ENCODE measurements at regions not wholly inside any gene's neighbourhood (a gene's known extent, or its start where the extent isn't known, plus 50 kb on each side); places are given as distances from the start of the nearest gene placed in this dataset.

DNA sequence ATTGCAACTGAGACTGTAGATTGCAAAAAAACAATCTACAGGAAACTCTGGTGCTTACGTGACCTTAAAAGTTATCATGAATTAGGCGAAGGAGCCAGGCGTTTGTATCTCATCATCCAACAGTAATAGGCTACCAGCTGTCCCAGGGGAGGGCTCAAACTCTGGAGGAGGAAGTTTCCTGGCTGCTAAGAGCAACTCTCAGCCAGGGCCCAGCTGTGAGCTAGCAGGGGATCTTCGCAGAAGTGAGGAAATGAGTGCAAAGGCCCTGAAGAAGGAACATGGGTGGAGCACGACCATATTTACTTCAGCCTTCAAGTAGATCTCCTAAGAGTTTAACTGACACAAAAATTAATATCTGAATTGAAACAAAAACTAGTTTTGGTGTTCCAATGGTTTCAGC, 686.9 kb upstream of the MAP3K7 start:
- TF ChIP-seq RAD21 (IDR thresholded peaks at IDR 0.05) = no peak
- TF ChIP-seq, protein P1, sequence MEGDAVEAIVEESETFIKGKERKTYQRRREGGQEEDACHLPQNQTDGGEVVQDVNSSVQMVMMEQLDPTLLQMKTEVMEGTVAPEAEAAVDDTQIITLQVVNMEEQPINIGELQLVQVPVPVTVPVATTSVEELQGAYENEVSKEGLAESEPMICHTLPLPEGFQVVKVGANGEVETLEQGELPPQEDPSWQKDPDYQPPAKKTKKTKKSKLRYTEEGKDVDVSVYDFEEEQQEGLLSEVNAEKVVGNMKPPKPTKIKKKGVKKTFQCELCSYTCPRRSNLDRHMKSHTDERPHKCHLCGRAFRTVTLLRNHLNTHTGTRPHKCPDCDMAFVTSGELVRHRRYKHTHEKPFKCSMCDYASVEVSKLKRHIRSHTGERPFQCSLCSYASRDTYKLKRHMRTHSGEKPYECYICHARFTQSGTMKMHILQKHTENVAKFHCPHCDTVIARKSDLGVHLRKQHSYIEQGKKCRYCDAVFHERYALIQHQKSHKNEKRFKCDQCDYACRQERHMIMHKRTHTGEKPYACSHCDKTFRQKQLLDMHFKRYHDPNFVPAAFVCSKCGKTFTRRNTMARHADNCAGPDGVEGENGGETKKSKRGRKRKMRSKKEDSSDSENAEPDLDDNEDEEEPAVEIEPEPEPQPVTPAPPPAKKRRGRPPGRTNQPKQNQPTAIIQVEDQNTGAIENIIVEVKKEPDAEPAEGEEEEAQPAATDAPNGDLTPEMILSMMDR (IDR thresholded peaks at IDR 0.05; ENCODE audit: low read depth, low read length, missing input control) = no peak
- no peak for TF ChIP-seq JUND (IDR thresholded peaks at IDR 0.05)
- no peak for TF ChIP-seq ZBTB33 (IDR thresholded peaks at IDR 0.05)
- no peak for TF ChIP-seq HNF4A (conservative IDR thresholded peaks at IDR 0.05)
- TF ChIP-seq YY1 (IDR thresholded peaks at IDR 0.05) = no peak
- no peak for TF ChIP-seq NR2F2 (IDR thresholded peaks at IDR 0.05)
- TF ChIP-seq REST (IDR thresholded peaks at IDR 0.05) = no peak
- TF ChIP-seq, protein P2, sequence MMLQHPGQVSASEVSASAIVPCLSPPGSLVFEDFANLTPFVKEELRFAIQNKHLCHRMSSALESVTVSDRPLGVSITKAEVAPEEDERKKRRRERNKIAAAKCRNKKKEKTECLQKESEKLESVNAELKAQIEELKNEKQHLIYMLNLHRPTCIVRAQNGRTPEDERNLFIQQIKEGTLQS (IDR thresholded peaks at IDR 0.05) = no peak
- TF ChIP-seq, protein P3, sequence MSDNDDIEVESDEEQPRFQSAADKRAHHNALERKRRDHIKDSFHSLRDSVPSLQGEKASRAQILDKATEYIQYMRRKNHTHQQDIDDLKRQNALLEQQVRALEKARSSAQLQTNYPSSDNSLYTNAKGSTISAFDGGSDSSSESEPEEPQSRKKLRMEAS (IDR thresholded peaks at IDR 0.05) = no peak
- TF ChIP-seq EGR1 (IDR thresholded peaks at IDR 0.05; ENCODE audit: low read depth in 2 of 2) = no peak
- no peak for TF ChIP-seq GABPA (IDR thresholded peaks at IDR 0.05 in 1 of 2, conservative IDR thresholded peaks at IDR 0.05 in 1 of 2)
- TF ChIP-seq SP1 (IDR thresholded peaks at IDR 0.05) = no peak
- TF ChIP-seq RXRA (IDR thresholded peaks at IDR 0.05) = no peak

Data from liver (tissue), 3 donors.